GM12878 (cell line): ENCODE measurements at regions not wholly inside any gene's neighbourhood (a gene's known extent, or its start where the extent isn't known, plus 50 kb on each side); places are given as distances from the start of the nearest gene placed in this dataset.

Source experiments
- ATAC-seq: fragments of 200-7000 bp; cut with Tn5 transposase; 3 replicates; pipeline ENCODE4 v1.9.1; 2020; ENCODE audit warnings: mild to moderate bottlenecking, moderate library complexity
- BruUV-seq: library from RNA; stranded (reverse); fragments of 400-500 nt; replicated peaks from 2 replicates; lab custom pipeline; 2021; lab: Mats Ljungman, UMichigan
- CTCF ChIA-PET: fragments of 300-600 bp; sonication (Branson Sonifier 250); formaldehyde crosslinking; extraction: SDS; loops from one replicate; lab custom pipeline; 2021; ENCODE audit warnings: inconsistent platforms; lab: Yijun Ruan, JAX
- POLR2A ChIA-PET: fragments of 350-600 bp; formaldehyde crosslinking; extraction: SDS; loops from one replicate; lab custom pipeline; 2021; ENCODE audit warnings: inconsistent platforms; lab: Charles Lee
- RAD21 ChIA-PET: fragments of 300-600 bp; sonication (Branson Sonifier 250); formaldehyde crosslinking; loops from one replicate; lab custom pipeline; 2023; ENCODE audit warnings: antibody characterized with exemption; ENCODE audit not compliant: unreplicated experiment; lab: Charles Lee
- SMC1A ChIA-PET: fragments of 300-600 bp; sonication (Branson Sonifier 250); formaldehyde crosslinking; loops from one replicate; lab custom pipeline; 2023; ENCODE audit not compliant: unreplicated experiment, uncharacterized antibody; lab: Charles Lee
- DNase-seq: peaks from one replicate; pipeline ENCODE4 v3.0.0-alpha.2; 2011; ENCODE audit warnings: low read depth, low spot score
- FAIRE-seq: peaks from 3 replicates; lab custom pipeline; 2011; peaks lifted over from hg19 to GRCh38; lab: Jason Lieb, UNC
- H2AFZ ChIP-seq: 2 replicates; pipeline ENCODE4 v1.6.0; 2011; ENCODE audit warnings: low read depth, low read length, control low read depth; ENCODE audit not compliant: control insufficient read depth
- H3K27ac ChIP-seq: 2 replicates; pipeline ENCODE4 v1.5.1; 2011; ENCODE audit warnings: control low read depth; ENCODE audit not compliant: control insufficient read depth, insufficient read depth
- H3K27me3 ChIP-seq, 2 experiments: replicated peaks in 1 of 2; 2 replicates each; pipeline versions ENCODE4 v1.6.0 to v1.6.1; 2011; ENCODE audit warnings: low read length in 1 of 2; ENCODE audit not compliant: control insufficient read depth in 2 of 2, insufficient read depth in 2 of 2
- H3K36me3 ChIP-seq, 2 experiments: 2 replicates each; pipeline ENCODE4 v1.5.1; 2011; ENCODE audit warnings: low read length in 1 of 2; ENCODE audit not compliant: control insufficient read depth in 2 of 2, insufficient read depth in 2 of 2
- H3K4me1 ChIP-seq: 2 replicates; pipeline ENCODE4 v1.6.1; 2011; ENCODE audit warnings: mild to moderate bottlenecking, low read length, moderate library complexity, mixed read lengths; ENCODE audit not compliant: control insufficient read depth, insufficient read depth
- H3K4me2 ChIP-seq: 2 replicates; pipeline ENCODE4 v1.6.0; 2011; ENCODE audit warnings: control low read depth; ENCODE audit not compliant: control insufficient read depth, insufficient read depth
- H3K4me3 ChIP-seq: fragments of 200-600 bp; sonication (generic); 2 replicates; pipeline ENCODE4 v1.5.1; 2016
- H3K79me2 ChIP-seq: 2 replicates; pipeline ENCODE4 v1.6.0; 2011; ENCODE audit warnings: low read length; ENCODE audit not compliant: control insufficient read depth, insufficient read depth
- H3K9ac ChIP-seq: 2 replicates; pipeline ENCODE4 v1.8.0; 2011; ENCODE audit warnings: low read length, control low read depth, mixed read lengths; ENCODE audit not compliant: control insufficient read depth, insufficient read depth
- H3K9me3 ChIP-seq: replicated peaks from 3 replicates; pipeline ENCODE4 v1.5.1; 2011; ENCODE audit warnings: mild to moderate bottlenecking, low read length; ENCODE audit not compliant: control insufficient read depth, insufficient read depth
- H4K20me1 ChIP-seq: 2 replicates; pipeline ENCODE4 v1.6.0; 2011; ENCODE audit not compliant: control insufficient read depth, insufficient read depth
- ATF3 ChIP-seq: IDR thresholded peaks from 2 replicates; pipeline ENCODE4 v1.6.1; 2011; ENCODE audit warnings: low read depth, mild to moderate bottlenecking, low read length, moderate library complexity, borderline replicate concordance; ENCODE audit errors: extremely low read depth
- BCL11A ChIP-seq: IDR thresholded peaks from 2 replicates; pipeline ENCODE4 v1.6.1; 2011; ENCODE audit warnings: low read depth, low read length
- BMI1 ChIP-seq: fragments of 450-650 bp; IDR thresholded peaks from 2 replicates; pipeline ENCODE4 v1.6.1; 2016; ENCODE audit warnings: mild to moderate bottlenecking, moderate library complexity, borderline replicate concordance
- CHD2 ChIP-seq: IDR thresholded peaks from 2 replicates; pipeline ENCODE4 v1.6.1; 2011; ENCODE audit warnings: low read depth, low read length, improper control_type of control experiment, borderline replicate concordance
- JUND ChIP-seq: IDR thresholded peaks from 2 replicates; pipeline ENCODE4 v1.6.1; 2012; ENCODE audit warnings: low read depth, mild to moderate bottlenecking, low read length, improper control_type of control experiment, moderate library complexity
- PAX5 ChIP-seq: IDR thresholded peaks from 2 replicates; pipeline ENCODE4 v1.6.1; 2011; ENCODE audit warnings: low read depth, low read length, borderline replicate concordance
- POLR2A ChIP-seq: IDR thresholded peaks from 2 replicates; pipeline ENCODE4 v1.6.1; 2011; ENCODE audit warnings: low read depth, mild to moderate bottlenecking, low read length
- RFX5 ChIP-seq: IDR thresholded peaks from 2 replicates; pipeline ENCODE4 v1.6.1; 2011; ENCODE audit warnings: low read depth, low read length, improper control_type of control experiment
- SMAD1 ChIP-seq: fragments of 450-650 bp; IDR thresholded peaks from 2 replicates; pipeline ENCODE4 v1.6.1; 2018; ENCODE audit warnings: mild to moderate bottlenecking, low read depth; ENCODE audit not compliant: partially characterized antibody
- WRNIP1 ChIP-seq: IDR thresholded peaks from 2 replicates; pipeline ENCODE4 v1.6.1; 2011; ENCODE audit warnings: low read depth, low read length, improper control_type of control experiment, borderline replicate concordance
- ZNF24 ChIP-seq: fragments of 450-650 bp; IDR thresholded peaks from 2 replicates; pipeline ENCODE4 v1.6.1; 2017; ENCODE audit warnings: antibody characterized with exemption, mild to moderate bottlenecking
- ZNF384 ChIP-seq: IDR thresholded peaks from 2 replicates; pipeline ENCODE4 v1.6.1; 2012; ENCODE audit warnings: low read depth, mild to moderate bottlenecking, low read length, improper control_type of control experiment, borderline replicate concordance
- WGBS: methylation state at CpG from one replicate; pipeline ENCODE4 v1.1.6; 2016; ENCODE audit warnings: low lambda C conversion rate; ENCODE audit not compliant: insufficient replicate concordance, insufficient coverage; ENCODE audit errors: missing lambda C conversion rate; 5-methylcytosine and 5-hydroxymethylcytosine counted together
- in situ Hi-C: fragments of 300-500 bp; cut with MboI; formaldehyde crosslinking; loops from 9 replicates; pipeline ENCODE4 v1.14.3; 2018; ENCODE audit warnings: mixed read lengths
- intact Hi-C: fragments of 100-400 bp; cut with micrococcal nuclease; formaldehyde crosslinking; loops from one replicate; pipeline ENCODE4 v1.14.2; 2022; ENCODE audit not compliant: unreplicated experiment
- TF ChIP-seq, protein P1 (sequence below): IDR thresholded peaks from 2 replicates; pipeline ENCODE4 v1.6.1; 2012; ENCODE audit warnings: low read depth, low read length, improper control_type of control experiment

DNA sequence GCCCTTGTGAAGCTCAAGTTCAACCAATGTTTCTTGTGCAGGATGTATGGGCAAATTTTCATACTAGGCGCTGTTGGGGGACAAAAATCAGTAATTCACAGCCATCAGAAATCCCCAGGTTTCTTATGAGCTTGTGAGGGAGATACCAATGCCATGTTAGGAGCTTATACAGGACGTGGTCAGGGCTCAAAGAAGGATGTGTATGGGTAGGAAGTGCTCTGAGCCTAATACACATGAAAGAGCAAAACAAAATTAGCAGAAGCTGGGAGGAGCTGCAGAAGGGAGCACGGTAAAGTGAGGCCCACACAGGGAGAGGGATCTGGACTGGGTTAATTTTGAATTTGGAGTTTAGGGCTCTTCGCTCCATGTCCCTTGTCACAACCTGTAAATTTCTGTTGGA lies 114.6 kb upstream of the MAP3K1 start:
- CTCF ChIA-PET, result interaction anchor here (1.2 to 1.4 kb wide), 2 partner anchors 25 to 103 kb away, joined by 3 to 4 read pairs; no protein-coding TSS in a partner anchor
- Histone ChIP-seq H3K4me3 (no peak overlapping the region), H3K36me3 (no peaks in the 10 kb centered on the region), H3K4me1 (no peaks in the 10 kb centered on the region), H3K9ac (no peak overlapping the region), H4K20me1 (no peaks in the 10 kb centered on the region), H3K27me3 (peaks cover 0 to 17% of the 10 kb centered on the region in 2 experiments; a peak in 2 of 4 replicates), H3K4me2 (no peak overlapping the region), H3K9me3 (no peaks in the 10 kb centered on the region), H3K27ac (no peak overlapping the region), H2AFZ (no peak overlapping the region), H3K79me2 (no peaks in the 10 kb centered on the region)
- RAD21 ChIA-PET, result interaction anchor here (1.5 kb wide), 1 partner anchor 31 kb away, joined by 3 read pairs; no protein-coding TSS in a partner anchor
- SMC1A ChIA-PET, result interaction anchor here (0.9 to 3.1 kb wide), 4 partner anchors 10 to 217 kb away, joined by 3 to 13 read pairs (median 8); no protein-coding TSS in a partner anchor
- TF ChIP-seq, protein P1, sequence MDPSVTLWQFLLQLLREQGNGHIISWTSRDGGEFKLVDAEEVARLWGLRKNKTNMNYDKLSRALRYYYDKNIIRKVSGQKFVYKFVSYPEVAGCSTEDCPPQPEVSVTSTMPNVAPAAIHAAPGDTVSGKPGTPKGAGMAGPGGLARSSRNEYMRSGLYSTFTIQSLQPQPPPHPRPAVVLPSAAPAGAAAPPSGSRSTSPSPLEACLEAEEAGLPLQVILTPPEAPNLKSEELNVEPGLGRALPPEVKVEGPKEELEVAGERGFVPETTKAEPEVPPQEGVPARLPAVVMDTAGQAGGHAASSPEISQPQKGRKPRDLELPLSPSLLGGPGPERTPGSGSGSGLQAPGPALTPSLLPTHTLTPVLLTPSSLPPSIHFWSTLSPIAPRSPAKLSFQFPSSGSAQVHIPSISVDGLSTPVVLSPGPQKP, result no peak
- no peak for TF ChIP-seq RFX5
- TF ChIP-seq SMAD1, result no peak
- no peak for TF ChIP-seq JUND
- TF ChIP-seq WRNIP1, result no peak
- TF ChIP-seq ZNF24, result no peak
- no peak for TF ChIP-seq BCL11A
- TF ChIP-seq BMI1, result no peak
- TF ChIP-seq ATF3, result no peak
- TF ChIP-seq CHD2, result no peak
- no peak for TF ChIP-seq ZNF384
- no peak for TF ChIP-seq POLR2A
- no peak for TF ChIP-seq PAX5
- ATAC-seq (no peak), FAIRE-seq (no peak), DNase-seq (no peak)
- POLR2A ChIA-PET, result no interaction called here
- in situ Hi-C loops (no loop called here), intact Hi-C loops (no loop called here)
- no TSS peak for BruUV-seq
- WGBS, result 31% methylated on average over 4 of the region's 4 CpGs
